ENCODE measurements at regions not wholly inside any gene's neighbourhood (a gene's known extent, or its start where the extent isn't known, plus 50 kb on each side); places are given as distances from the start of the nearest gene placed in this dataset.

- no peak for DNase-seq
These were observed 70.6 kb upstream of the KLF7 start for GRCh38 chr2:207236156-207236935.

- peak; percentile 95 for DNase-seq
These were observed 73.3 kb upstream of the KLF7 start for GRCh38 chr2:207238831-207239701.

GRCh38 chr2:207239754-207240494 lies 74.2 kb upstream of the KLF7 start:
- peak; percentile 73 for DNase-seq

- no peak for DNase-seq
These were observed 74.9 kb upstream of the KLF7 start for GRCh38 chr2:207240649-207241048.

GRCh38 chr2:207241198-207241597 lies 75.5 kb upstream of the KLF7 start:
- no peak for DNase-seq

- DNase-seq: no peak
These were observed 77.9 kb upstream of the KLF7 start for GRCh38 chr2:207243601-207244000.

- DNase-seq: no peak
These were observed 79.5 kb upstream of the KLF7 start for GRCh38 chr2:207244971-207245925.

- no peak for DNase-seq
These were observed 83.1 kb upstream of the KLF7 start for GRCh38 chr2:207248702-207249377.

- DNase-seq: no peak
These were observed 85.3 kb upstream of the KLF7 start for GRCh38 chr2:207251022-207251421.

- no peak for DNase-seq
These were observed 85.9 kb upstream of the KLF7 start for GRCh38 chr2:207251573-207252192.

GRCh38 chr2:207252416-207252815 lies 86.7 kb upstream of the KLF7 start:
- DNase-seq: no peak

GRCh38 chr2:207252979-207253645 lies 87.4 kb upstream of the KLF7 start:
- DNase-seq: no peak

GRCh38 chr2:207253666-207254345 lies 88.1 kb upstream of the KLF7 start:
- DNase-seq: peak; percentile 79

GRCh38 chr2:207254591-207255464 lies 89.1 kb upstream of the KLF7 start:
- DNase-seq: no peak

- DNase-seq: no peak
These were observed 90.1 kb upstream of the KLF7 start for GRCh38 chr2:207255565-207256470.

- DNase-seq: no peak
These were observed 90.9 kb upstream of the KLF7 start for GRCh38 chr2:207256476-207257207.

All from kidney glomerular epithelial cell (primary cell).